ENCODE measurements at regions not wholly inside any gene's neighbourhood (a gene's known extent, or its start where the extent isn't known, plus 50 kb on each side); places are given as distances from the start of the nearest gene placed in this dataset.

- no peak for TF ChIP-seq POLR2AphosphoS5 (IDR thresholded peaks at IDR 0.05; ENCODE audit: low read depth, low read length)
- no peak for TF ChIP-seq SIN3A (IDR thresholded peaks at IDR 0.05; ENCODE audit: borderline replicate concordance, insufficient read depth, low read length)
- no peak for TF ChIP-seq TAF1 (IDR thresholded peaks at IDR 0.05; ENCODE audit: borderline replicate concordance, insufficient read depth, low read length)
- no peak for TF ChIP-seq REST (IDR thresholded peaks at IDR 0.05; ENCODE audit: insufficient read depth in 1 of 2, low read depth in 2 of 2, low read length in 2 of 2)
- no peak for TF ChIP-seq FOXP2 (optimal IDR thresholded peaks at IDR 0.05; ENCODE audit: borderline replicate concordance, extremely low read depth, extremely low read length, insufficient read depth)
These were observed 57.8 kb upstream of the TNKS2 start for GRCh38 chr10:91740353-91740924.

GRCh38 chr10:91726355-91726754 lies 71.9 kb upstream of the TNKS2 start:
- no peak for TF ChIP-seq TAF1 (IDR thresholded peaks at IDR 0.05; ENCODE audit: borderline replicate concordance, insufficient read depth, low read length)
- no peak for TF ChIP-seq POLR2AphosphoS5 (IDR thresholded peaks at IDR 0.05; ENCODE audit: low read depth, low read length)
- TF ChIP-seq SIN3A (IDR thresholded peaks at IDR 0.05; ENCODE audit: borderline replicate concordance, insufficient read depth, low read length): no peak
- TF ChIP-seq REST (IDR thresholded peaks at IDR 0.05; ENCODE audit: insufficient read depth in 1 of 2, low read depth in 2 of 2, low read length in 2 of 2): no peak
- TF ChIP-seq FOXP2 (optimal IDR thresholded peaks at IDR 0.05; ENCODE audit: borderline replicate concordance, extremely low read depth, extremely low read length, insufficient read depth): no peak

GRCh38 chr10:91724933-91725332 lies 73.3 kb upstream of the TNKS2 start:
- TF ChIP-seq POLR2AphosphoS5 (IDR thresholded peaks at IDR 0.05; ENCODE audit: low read depth, low read length) (no peak), TAF1 (IDR thresholded peaks at IDR 0.05; ENCODE audit: borderline replicate concordance, insufficient read depth, low read length) (no peak), FOXP2 (optimal IDR thresholded peaks at IDR 0.05; ENCODE audit: borderline replicate concordance, extremely low read depth, extremely low read length, insufficient read depth) (no peak), SIN3A (IDR thresholded peaks at IDR 0.05; ENCODE audit: borderline replicate concordance, insufficient read depth, low read length) (no peak), REST (IDR thresholded peaks at IDR 0.05; ENCODE audit: insufficient read depth in 1 of 2, low read depth in 2 of 2, low read length in 2 of 2) (no peak)

GRCh38 chr10:91713461-91714072 lies 80.7 kb upstream of the PPP1R3C start:
- TF ChIP-seq POLR2AphosphoS5 (IDR thresholded peaks at IDR 0.05; ENCODE audit: low read depth, low read length) (no peak), REST (IDR thresholded peaks at IDR 0.05; ENCODE audit: insufficient read depth in 1 of 2, low read depth in 2 of 2, low read length in 2 of 2) (no peak), FOXP2 (optimal IDR thresholded peaks at IDR 0.05; ENCODE audit: borderline replicate concordance, extremely low read depth, extremely low read length, insufficient read depth) (no peak), SIN3A (IDR thresholded peaks at IDR 0.05; ENCODE audit: borderline replicate concordance, insufficient read depth, low read length) (no peak), TAF1 (IDR thresholded peaks at IDR 0.05; ENCODE audit: borderline replicate concordance, insufficient read depth, low read length) (no peak)

Data from PFSK-1 (cell line).